Activated CD4-positive, alpha-beta T cell treated with anti-CD3 and anti-CD28 coated beads, Interleukin-2, amount 50 U/mL, for 16 hours (primary cell): ENCODE measurements at regions not wholly inside any gene's neighbourhood (a gene's known extent, or its start where the extent isn't known, plus 50 kb on each side); places are given as distances from the start of the nearest gene placed in this dataset.
"Not testable (repeated sequence)": the region's sequence is repeated elsewhere in the genome, so short reads cannot be mapped to it uniquely, and the experiment has no call there.

Experiments
- DNase-seq: peaks from one replicate; pipeline ENCODE4 v3.0.0-alpha.2; 2020

- no peak for DNase-seq
Observed at GRCh38 chr2:208608122-208608835, 201.7 kb downstream of the PTH2R start.

- no peak for DNase-seq
Observed at GRCh38 chr2:208609166-208609804, 202.7 kb downstream of the PTH2R start.

- not testable (repeated sequence) for DNase-seq
Observed at GRCh38 chr2:208615675-208616074, 209.1 kb downstream of the PTH2R start.

DNA sequence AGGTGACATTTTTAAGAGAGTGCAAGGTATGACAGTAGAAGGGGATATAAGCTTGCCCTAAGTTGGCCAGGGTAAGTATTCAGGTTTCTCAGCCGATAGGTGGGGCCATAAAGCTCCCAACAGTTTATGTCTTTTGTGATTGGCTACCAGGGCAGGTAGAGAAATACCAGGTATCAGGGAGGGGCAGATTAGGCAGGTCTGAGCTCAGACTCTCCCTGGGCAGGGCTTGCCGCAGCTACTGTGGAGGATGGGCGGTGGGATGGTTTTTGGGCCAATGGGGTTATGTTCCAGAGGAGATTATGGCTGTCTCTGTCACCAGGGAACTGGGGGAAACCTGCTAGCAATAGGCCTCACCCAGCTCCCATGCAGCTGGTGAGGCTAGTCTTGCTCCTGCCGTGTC, 211.6 kb downstream of the PTH2R start:
- no peak for DNase-seq

- no peak for DNase-seq
Observed at GRCh38 chr2:208619993-208620392, 213.4 kb downstream of the PTH2R start.

DNA sequence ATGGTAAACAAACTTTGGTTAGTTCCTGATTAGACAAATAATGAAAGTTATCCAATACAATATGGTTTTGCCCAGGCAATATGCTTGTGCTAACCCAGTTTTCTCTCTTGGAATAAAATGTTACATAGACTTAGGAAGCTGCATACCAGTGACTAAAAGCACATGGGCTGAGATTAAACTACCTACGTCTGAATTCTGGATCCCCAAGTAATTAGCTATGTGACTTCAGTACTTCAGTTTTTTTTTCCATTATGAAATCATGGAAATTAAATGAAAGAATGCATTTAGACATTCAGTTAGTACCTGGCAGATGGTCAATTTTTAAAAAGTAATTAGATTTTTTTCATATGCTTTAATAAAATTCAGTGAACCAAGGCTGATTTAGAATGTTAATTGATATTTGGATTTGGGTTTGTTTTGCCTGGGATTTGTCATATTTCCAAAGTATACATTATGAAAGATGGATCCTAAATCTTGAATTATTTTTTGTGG, 213.9 kb downstream of the PTH2R start:
- DNase-seq = no peak

DNA sequence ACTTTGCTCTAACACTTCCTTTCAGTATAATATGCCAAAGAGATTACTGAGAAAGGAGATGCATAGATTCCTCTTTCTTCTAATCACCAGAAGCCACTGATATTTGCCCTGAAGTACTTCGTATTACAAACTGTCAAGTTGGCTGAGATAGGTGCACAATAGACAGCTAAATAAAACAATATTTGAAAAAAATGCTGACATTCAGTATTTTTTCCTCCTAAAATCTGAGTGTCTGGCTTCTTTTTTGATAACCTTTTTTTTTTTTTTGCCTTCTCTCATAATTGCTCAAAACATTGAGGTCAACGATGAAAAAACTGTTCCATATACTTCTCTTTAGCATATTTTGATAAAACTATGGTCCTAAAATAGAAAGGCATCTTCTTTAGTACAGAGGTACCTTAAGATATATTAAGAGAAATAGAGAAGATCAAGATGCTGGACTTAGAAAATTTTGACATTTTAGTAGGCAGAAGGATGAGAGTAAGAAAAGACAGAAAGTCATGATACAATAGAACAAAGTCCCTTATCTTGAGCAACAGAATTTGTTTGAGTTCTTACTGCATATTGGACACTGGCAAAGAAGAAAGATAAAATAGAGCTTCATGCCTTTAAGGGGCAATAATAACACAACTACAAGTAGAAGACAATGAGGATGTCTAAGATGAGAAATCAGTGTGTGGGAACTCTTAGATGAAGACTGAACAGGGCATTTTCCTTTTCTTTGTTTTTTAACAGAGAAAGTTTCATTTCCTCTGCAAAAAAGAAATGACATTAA, 220.7 kb downstream of the PTH2R start:
- no peak for DNase-seq

- no peak for DNase-seq
Observed at GRCh38 chr2:208627916-208628315, 221.3 kb downstream of the PTH2R start.

GRCh38 chr2:208638059-208638458, 231.5 kb downstream of the PTH2R start:
- DNase-seq = no peak

- no peak for DNase-seq
Observed at GRCh38 chr2:208642125-208642779, 235.7 kb downstream of the PTH2R start.

DNA sequence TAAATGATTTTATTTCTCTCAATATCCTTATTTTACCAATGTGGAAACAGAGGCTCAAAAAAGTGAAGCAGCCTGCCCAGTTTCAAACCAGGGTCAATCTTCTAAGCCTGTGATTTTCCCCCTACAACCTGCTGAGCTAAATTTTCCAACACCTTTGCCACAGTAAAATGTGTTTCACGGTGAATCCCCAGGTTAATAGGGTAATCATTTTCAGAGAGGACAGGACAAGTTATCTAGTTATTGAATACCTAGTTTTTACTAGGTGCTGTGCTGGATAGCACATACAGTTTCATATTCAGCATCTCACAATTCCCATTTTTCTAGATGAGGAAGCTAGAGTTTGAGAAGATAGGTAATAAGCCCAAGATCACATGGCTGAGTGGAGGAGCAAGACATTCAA, 236.6 kb downstream of the PTH2R start:
- DNase-seq = no peak

DNA sequence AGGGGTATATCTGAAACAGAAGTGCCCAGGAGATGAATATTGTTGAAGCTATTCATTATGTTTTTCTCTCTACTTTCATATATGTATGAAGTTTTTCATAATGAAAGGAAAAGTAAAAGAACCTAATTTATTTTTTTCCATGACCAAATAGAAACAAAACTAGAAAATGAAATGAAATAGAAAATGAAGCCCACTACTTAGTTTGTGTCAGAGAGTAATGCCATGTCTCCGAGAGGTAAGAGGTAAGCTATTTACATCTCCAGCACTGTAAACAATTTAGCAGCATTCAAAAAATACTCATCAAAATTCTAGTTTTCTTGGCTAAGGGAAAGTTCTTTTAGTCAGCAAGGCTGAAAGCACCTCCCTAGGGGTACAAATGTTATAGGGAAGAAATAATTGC, 238.6 kb downstream of the PTH2R start:
- no peak for DNase-seq

GRCh38 chr2:208648368-208648767, 241.8 kb downstream of the PTH2R start:
- DNase-seq = no peak

DNA sequence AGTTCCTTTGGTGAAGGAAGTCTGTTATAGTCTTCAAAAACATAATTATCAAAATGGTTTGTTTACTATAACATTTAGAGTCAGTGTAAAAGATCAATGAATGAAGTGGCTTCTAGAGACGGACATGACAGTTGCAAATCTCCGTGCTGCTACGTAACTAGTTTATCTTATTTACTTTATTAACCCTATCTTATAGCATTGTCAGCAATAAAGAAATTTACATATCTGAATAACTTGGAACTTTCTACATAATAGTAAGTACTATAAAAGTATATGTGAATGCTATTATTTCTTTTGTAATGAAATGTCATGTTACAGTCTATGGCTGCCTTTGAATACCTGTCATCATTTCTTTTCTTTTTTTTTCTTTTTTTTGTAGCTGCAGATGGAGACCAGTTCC, 246.8 kb downstream of the PTH2R start:
- no peak for DNase-seq

GRCh38 chr2:208654056-208654455, 247.5 kb downstream of the PTH2R start:
- DNase-seq = no peak

DNA sequence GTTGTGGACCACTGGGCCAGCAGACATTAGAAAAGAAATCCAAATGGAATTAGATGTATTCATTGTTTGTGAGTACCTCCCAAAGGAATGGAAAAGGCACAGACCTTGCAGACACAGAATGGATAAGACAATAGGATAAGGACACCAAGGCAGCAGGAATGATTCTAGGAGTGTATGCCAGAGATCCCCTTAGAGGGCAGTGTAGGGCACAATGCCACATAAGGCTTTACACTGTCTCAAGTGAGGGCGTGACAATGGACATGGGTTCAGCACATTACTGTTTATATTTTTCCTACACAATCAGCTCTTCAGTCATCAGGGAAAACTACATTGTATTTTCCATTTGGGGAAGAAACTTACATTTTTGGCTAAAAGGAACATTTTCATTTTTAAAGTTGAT, 250.9 kb downstream of the PTH2R start:
- no peak for DNase-seq

- no peak for DNase-seq
Observed at GRCh38 chr2:208669394-208669793, 262.8 kb downstream of the PTH2R start.

DNA sequence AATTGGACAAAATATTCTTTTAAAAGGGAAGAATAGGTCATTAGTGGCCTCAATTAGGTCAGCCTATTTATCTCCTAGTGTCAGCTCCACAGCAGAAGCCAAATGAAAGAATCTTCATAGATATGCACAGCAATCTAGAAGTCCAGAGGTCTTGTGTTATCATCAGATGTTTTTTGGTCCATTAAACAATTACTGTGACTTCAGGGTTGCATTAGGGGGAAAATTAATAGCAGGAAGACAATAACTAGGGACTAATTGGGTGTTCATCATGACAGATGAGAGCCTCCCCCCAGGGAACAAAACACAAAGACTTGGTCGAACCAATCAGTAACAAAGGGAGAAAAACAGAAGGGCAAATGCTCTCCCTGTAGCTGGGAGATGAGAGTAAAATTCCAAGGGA, 264.7 kb downstream of the PTH2R start:
- no peak for DNase-seq

DNA sequence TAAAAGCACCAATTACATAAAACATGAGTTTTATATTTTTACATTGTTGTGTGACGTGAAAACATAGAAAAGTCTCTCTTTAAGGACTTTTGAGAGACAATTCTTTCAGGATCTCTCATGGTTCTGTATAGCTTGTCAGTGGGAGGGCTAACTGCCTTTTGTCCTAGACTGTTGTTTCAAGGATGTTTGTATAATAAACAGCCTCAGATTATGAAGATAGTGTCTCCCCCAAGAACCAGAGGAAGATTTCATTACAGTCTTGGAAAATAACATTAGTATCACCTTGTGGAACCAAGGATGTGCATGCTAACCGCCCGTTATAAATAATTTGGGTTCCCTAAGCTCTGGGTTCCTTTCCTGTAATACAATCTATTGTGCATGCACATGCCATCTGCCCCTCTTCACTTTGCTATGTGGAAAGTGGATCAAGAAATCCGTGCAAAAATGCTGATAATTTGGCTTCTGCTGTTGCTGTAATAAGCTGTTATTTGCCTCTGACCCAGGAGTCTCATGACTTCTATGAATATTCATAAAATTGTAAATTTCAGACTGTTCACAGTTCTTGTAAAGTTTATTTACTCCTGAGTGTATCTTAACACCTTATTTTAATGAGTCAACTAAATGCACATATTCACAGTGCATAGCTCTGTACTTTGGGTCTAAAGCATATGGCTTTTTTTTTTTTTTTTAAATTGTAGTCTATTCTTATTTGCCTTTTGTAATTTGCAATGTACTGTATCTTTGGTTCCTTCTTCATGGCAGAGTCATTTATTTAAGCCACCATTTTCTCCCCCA, 265.5 kb downstream of the PTH2R start:
- DNase-seq = no peak

- DNase-seq = no peak
Observed at GRCh38 chr2:208673631-208674030, 267.0 kb downstream of the PTH2R start.

DNA sequence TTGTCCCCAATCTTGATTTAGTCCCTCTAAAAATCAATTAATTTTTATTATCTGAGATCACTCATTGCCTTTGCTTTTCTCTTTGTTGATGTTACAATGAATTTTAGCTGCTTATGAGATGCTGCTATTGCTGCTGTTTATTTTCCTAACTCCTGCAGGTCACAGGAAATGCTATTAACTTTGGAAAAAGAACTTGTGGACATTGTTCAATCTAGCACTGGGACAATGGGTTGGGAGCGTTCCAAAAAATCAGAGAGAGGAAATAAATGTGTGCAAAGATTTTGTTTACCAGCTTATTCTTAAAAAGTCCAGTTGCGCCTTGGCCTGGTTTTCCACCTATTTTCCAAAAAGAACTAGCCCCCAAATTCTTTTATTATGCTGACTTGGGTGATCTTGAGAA, 268.3 kb downstream of the PTH2R start:
- no peak for DNase-seq

- DNase-seq = not testable (repeated sequence)
Observed at GRCh38 chr2:208685929-208686328, 279.3 kb downstream of the PTH2R start.
